ENCODE measurements at regions not wholly inside any gene's neighbourhood (a gene's known extent, or its start where the extent isn't known, plus 50 kb on each side); places are given as distances from the start of the nearest gene placed in this dataset.

DNA sequence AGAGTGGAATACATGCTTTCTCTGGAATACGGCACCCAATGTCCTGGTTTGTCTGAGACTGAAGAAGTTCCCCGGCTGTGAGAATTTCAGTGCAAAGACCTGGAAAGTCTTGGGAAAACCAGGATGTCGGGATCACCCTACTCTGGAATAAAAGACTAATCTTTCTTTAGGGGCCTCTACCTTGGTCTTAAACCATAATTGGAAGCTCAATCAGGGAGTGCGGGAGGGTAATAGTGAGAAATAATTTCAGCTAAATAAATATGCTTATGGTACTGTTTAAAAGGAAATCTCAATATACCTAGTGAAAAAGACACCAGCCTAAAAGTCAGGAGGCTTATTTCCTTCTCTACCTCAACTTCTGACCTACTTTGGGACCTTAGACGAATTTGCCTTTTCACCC lies 236.1 kb upstream of the GLI3 start:
- FAIRE-seq = no peak
- no peaks in the 10 kb centered on the region for H3K27me3 ChIP-seq (ENCODE audit: control insufficient read depth in 2 of 2, insufficient read depth in 2 of 2, low read length in 2 of 2)

More for the DNA sequence above, 236.1 kb upstream of the GLI3 start:
- BruUV-seq (replicated peaks) = no TSS peak
- Histone ChIP-seq H3K36me3 (ENCODE audit: control insufficient read depth in 2 of 2, extremely low read depth in 1 of 2, insufficient read depth in 2 of 2, low read length in 2 of 2) (no peaks in the 10 kb centered on the region), H3K9ac (replicated peaks; ENCODE audit: extremely low read depth, insufficient read depth, low read length) (no peak overlapping the region), H2AFZ (ENCODE audit: low read depth, low read length) (no peak overlapping the region), H3K9me1 (replicated peaks; ENCODE audit: control insufficient read depth, extremely low read depth, insufficient read depth, low read length) (no peaks in the 10 kb centered on the region), H3K79me2 (ENCODE audit: control insufficient read depth, insufficient read depth, low read length) (no peaks in the 10 kb centered on the region), H3K4me2 (ENCODE audit: insufficient read depth, low read length) (no peak overlapping the region), H3K27ac (ENCODE audit: insufficient read depth, low read depth, low read length) (no peak overlapping the region), H3K4me3 (replicated peaks in 1 of 3; ENCODE audit: insufficient read depth in 1 of 3, low read depth in 1 of 3, low read length in 3 of 3) (no peak overlapping the region), H3K4me1 (ENCODE audit: control insufficient read depth, extremely low read depth, insufficient read depth, low read length) (no peaks in the 10 kb centered on the region), H4K20me1 (replicated peaks; ENCODE audit: control insufficient read depth, extremely low read depth, insufficient read depth, low read length) (no peaks in the 10 kb centered on the region), H3K9me3 (replicated peaks; ENCODE audit: control insufficient read depth, insufficient read depth, low read length) (no peaks in the 10 kb centered on the region)
- dilution Hi-C loops (cut with MboI; ENCODE audit: extremely low pct_ligation_motif_present, low sequenced_read_pairs) (no loop called here), intact Hi-C loops (cut with micrococcal nuclease) (no loop called here)
- ChIA-PET POLR2A (no interaction called here), CTCF (interaction anchor here (1.3 kb wide), 1 partner anchor 533 kb away, joined by 3 read pairs; no protein-coding TSS in a partner anchor)
- no peak for TF ChIP-seq EZH2 (IDR thresholded peaks at IDR 0.05; ENCODE audit: borderline replicate concordance, low read depth, low read length, severe bottlenecking)
- TF ChIP-seq JUN (IDR thresholded peaks at IDR 0.05; ENCODE audit: borderline replicate concordance, insufficient read depth, insufficient read length, low read depth) = no peak
- TF ChIP-seq FOS (IDR thresholded peaks at IDR 0.05; ENCODE audit: borderline replicate concordance, insufficient read depth, low read length) = no peak
- no peak for TF ChIP-seq POLR2AphosphoS5 (IDR thresholded peaks at IDR 0.05; ENCODE audit: insufficient read depth, low read depth, low read length)
- TF ChIP-seq, protein P1, sequence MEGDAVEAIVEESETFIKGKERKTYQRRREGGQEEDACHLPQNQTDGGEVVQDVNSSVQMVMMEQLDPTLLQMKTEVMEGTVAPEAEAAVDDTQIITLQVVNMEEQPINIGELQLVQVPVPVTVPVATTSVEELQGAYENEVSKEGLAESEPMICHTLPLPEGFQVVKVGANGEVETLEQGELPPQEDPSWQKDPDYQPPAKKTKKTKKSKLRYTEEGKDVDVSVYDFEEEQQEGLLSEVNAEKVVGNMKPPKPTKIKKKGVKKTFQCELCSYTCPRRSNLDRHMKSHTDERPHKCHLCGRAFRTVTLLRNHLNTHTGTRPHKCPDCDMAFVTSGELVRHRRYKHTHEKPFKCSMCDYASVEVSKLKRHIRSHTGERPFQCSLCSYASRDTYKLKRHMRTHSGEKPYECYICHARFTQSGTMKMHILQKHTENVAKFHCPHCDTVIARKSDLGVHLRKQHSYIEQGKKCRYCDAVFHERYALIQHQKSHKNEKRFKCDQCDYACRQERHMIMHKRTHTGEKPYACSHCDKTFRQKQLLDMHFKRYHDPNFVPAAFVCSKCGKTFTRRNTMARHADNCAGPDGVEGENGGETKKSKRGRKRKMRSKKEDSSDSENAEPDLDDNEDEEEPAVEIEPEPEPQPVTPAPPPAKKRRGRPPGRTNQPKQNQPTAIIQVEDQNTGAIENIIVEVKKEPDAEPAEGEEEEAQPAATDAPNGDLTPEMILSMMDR (IDR thresholded peaks at IDR 0.05; ENCODE audit: extremely low read depth in 1 of 2, insufficient read depth in 1 of 2, low read depth in 1 of 2, low read length in 2 of 2) = no peak
- TF ChIP-seq GATA2 (IDR thresholded peaks at IDR 0.05; ENCODE audit: insufficient read depth, insufficient read length, low read depth, low read length) = no peak
- TF ChIP-seq MYC (IDR thresholded peaks at IDR 0.05; ENCODE audit: low read depth, low read length) = no peak
- TF ChIP-seq, protein P2, sequence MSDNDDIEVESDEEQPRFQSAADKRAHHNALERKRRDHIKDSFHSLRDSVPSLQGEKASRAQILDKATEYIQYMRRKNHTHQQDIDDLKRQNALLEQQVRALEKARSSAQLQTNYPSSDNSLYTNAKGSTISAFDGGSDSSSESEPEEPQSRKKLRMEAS (IDR thresholded peaks at IDR 0.05; ENCODE audit: insufficient read depth, insufficient read length) = no peak
- no peak for TF ChIP-seq POLR2A (IDR thresholded peaks at IDR 0.05; ENCODE audit: low read depth, low read length)
- no peak for DNase-seq (ENCODE audit: low read depth, low spot score)
